ENCODE measurements at regions not wholly inside any gene's neighbourhood (a gene's known extent, or its start where the extent isn't known, plus 50 kb on each side); places are given as distances from the start of the nearest gene placed in this dataset.

DNA sequence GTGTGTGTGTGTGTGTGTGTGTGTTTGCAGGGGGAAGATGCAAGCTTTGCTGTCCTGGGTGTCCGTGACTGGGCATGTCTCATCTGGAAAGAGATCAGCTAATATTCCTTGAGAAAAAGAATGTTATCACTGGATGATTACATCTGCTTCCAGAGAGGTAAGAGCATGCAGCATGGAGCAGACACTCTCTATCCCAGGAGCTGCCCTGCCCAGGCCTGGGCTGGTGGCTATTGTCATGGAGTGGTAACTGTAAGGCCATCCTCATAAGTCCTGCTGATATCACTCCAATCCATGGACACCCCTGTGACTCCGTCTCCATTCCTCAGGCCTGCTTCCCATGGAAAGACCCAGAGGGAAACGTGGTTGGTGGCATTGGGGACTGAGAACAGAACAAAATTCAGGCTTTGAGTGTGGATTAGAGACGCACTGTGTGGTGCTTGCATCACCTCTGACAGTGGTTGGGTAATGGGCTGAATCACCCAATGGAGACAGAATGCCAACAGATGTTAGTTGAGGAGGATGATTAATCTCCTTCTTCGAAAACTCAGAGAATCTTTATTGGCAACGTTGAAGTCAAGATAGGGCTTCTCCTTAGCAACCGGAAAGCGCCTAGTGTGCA, 52.0 kb upstream of the KCNIP1 start:
- TF ChIP-seq, protein P1, sequence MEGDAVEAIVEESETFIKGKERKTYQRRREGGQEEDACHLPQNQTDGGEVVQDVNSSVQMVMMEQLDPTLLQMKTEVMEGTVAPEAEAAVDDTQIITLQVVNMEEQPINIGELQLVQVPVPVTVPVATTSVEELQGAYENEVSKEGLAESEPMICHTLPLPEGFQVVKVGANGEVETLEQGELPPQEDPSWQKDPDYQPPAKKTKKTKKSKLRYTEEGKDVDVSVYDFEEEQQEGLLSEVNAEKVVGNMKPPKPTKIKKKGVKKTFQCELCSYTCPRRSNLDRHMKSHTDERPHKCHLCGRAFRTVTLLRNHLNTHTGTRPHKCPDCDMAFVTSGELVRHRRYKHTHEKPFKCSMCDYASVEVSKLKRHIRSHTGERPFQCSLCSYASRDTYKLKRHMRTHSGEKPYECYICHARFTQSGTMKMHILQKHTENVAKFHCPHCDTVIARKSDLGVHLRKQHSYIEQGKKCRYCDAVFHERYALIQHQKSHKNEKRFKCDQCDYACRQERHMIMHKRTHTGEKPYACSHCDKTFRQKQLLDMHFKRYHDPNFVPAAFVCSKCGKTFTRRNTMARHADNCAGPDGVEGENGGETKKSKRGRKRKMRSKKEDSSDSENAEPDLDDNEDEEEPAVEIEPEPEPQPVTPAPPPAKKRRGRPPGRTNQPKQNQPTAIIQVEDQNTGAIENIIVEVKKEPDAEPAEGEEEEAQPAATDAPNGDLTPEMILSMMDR (IDR thresholded peaks at IDR 0.05; ENCODE audit: control extremely low read depth in 1 of 3, insufficient read depth in 1 of 3, low read depth in 1 of 3, low read length in 3 of 3) = no peak
- no peak for TF ChIP-seq PHF8 (conservative IDR thresholded peaks at IDR 0.05; ENCODE audit: low read depth, low read length)

All from H1 (cell line).